ENCODE measurements at regions not wholly inside any gene's neighbourhood (a gene's known extent, or its start where the extent isn't known, plus 50 kb on each side); places are given as distances from the start of the nearest gene placed in this dataset.
"Not testable (repeated sequence)": the region's sequence is repeated elsewhere in the genome, so short reads cannot be mapped to it uniquely, and the experiment has no call there.

GRCh38 chr13:59407251-59407650, 756.5 kb downstream of the DIAPH3 start:
- TF ChIP-seq POLR2A (IDR thresholded peaks at IDR 0.05) = not testable (repeated sequence)
- TF ChIP-seq, protein P1, sequence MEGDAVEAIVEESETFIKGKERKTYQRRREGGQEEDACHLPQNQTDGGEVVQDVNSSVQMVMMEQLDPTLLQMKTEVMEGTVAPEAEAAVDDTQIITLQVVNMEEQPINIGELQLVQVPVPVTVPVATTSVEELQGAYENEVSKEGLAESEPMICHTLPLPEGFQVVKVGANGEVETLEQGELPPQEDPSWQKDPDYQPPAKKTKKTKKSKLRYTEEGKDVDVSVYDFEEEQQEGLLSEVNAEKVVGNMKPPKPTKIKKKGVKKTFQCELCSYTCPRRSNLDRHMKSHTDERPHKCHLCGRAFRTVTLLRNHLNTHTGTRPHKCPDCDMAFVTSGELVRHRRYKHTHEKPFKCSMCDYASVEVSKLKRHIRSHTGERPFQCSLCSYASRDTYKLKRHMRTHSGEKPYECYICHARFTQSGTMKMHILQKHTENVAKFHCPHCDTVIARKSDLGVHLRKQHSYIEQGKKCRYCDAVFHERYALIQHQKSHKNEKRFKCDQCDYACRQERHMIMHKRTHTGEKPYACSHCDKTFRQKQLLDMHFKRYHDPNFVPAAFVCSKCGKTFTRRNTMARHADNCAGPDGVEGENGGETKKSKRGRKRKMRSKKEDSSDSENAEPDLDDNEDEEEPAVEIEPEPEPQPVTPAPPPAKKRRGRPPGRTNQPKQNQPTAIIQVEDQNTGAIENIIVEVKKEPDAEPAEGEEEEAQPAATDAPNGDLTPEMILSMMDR (IDR thresholded peaks at IDR 0.05) = not testable (repeated sequence)
